ENCODE measurements at regions not wholly inside any gene's neighbourhood (a gene's known extent, or its start where the extent isn't known, plus 50 kb on each side); places are given as distances from the start of the nearest gene placed in this dataset.

DNA sequence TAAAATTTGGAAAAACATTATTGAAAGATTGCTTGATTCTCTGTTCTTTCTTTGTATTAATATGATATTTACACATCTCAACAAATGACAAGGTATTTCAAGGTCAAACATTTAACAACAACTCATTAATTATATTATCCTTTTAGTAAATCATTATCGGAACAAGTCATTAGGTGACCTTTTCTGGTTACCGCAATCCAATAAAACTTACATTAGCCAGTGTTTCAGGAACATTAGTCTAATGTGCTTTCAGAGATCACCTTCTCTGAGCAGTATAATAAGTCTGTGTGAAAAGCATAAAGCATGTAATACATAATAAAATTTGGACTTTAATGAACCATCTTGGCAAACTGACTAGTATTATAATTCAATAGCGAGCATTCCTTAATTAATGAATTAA is 1466.4 kb downstream of the FAM181B start:
- TF ChIP-seq POLR2A (IDR thresholded peaks at IDR 0.05) (no peak), CTCF (IDR thresholded peaks at IDR 0.05 in 4 of 5, conservative IDR thresholded peaks at IDR 0.05 in 1 of 5) (no peak)

Measured in gastrocnemius medialis (tissue), 4 donors.